GM19467 (cell line): ENCODE measurements at regions not wholly inside any gene's neighbourhood (a gene's known extent, or its start where the extent isn't known, plus 50 kb on each side); places are given as distances from the start of the nearest gene placed in this dataset.

Source experiments
- ATAC-seq: cut with Tn5 transposase; IDR thresholded peaks from one replicate; pipeline ENCODE4 v1.9.1; 2021; ENCODE audit warnings: mild to moderate bottlenecking, moderate library complexity; ENCODE audit not compliant: unreplicated experiment

DNA sequence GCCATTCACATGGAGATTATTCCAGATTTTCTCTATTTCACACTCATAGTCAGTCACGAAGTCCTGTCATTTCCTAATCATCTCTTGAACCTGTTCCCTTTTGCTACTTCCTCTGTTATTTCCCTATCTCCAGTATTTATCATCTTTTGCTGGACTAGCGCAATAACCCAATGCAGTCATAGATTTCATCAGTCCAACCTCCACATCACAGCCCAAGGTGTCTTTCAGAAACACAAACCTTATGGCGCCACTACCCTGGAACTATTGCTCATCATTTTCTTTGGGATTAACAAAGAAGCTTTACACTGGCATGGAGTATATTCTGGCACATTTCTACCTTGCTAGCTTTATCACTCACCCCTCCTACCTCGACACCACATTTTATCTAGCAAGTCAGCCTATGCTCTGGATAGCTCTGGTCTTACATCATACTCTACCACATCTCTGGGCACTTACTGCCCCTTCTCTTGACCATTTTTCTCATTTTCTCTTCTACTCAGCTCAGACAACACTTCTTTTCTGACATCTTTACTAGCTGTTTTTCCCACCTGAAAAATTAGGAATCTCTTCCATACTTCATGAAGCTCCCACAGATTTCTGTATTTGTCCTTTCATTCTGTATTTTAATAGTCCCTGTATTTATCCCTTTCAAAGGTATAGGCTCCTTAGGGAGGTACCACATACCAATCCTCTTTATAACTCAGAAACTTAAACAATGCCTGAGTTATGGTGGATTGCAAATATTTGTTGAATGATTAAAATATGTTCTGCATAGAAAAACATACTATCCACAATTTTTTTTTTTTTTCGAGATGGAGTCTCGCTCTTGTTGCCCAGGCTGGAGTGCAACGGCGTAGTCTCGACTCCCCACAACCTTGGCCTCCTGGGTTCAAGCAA lies 534.7 kb downstream of the KLF12 start:
- no peak for ATAC-seq

DNA sequence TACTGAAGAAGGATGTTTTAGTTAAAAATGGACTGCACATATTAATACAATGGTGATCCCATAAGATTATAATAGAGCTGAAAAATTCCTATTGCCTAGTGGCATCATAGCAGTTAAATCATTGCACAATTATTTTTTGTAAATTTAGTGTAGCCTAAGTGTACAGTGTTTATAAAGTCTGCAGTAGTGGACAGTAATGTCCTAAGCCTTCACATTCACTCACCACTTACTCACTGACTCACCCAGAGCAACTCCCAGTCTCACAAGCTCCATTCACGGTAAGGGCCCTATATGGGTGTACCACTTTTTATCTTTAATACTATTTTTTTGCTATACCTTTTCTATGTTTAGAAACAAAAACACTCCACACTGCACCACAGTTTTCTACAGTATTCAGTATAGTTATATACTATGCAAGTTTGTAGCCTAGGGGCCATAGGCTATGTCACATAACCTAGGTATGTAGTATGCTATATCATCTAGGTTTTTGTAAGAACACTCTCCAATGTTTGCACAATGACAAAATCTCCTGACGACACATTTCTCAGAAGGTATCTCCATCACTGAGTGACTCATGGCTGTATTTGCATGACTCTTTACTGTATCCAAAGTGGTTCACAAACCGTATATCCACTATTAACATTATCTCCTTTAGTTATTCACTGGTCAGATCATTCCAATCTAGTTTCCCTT lies 536.0 kb downstream of the KLF12 start:
- no peak for ATAC-seq

DNA sequence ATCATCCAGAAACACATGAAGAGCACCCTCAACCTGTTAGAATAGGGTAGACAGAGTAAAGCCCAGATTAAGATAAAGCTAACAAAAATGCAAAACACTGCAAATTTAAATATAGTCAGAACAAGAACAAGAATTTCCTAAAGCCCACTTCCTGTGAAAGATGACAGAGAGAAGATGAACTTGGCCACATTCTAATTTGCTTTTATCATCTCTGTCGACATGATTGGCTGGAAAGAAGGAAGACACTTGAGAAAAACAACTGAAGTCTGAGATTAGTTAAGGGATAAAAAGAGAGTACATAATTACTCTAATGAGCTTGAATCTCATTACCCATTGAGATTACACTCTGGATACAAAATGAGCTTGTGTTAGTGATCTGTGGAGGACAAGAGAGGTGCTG lies 537.6 kb downstream of the KLF5 start:
- no peak for ATAC-seq

DNA sequence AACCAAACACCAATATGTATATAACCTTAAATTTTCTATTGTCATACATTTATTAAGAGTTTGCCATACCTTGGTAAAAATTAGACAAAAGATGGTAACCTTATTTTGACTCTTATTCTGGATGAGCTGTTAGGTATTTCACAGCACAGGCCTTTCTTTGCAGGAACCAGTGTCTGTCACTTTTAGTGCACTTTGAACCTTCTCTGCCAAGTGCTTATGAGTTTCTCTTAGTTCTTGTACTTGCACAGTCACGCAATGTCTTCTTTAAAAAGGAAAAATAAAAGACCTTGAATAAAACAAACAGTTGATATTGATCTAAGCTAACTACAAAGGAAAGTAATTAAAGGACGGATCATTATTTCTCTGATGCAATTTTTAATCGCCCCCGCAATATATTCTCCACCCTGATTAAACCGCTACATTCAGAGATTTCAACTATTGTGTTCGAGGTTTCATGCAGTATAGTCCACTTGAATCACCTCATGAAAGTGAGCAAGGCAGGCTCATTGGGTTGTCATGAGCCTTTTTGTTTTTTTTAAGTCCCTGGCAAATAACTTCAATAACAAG lies 534.5 kb downstream of the KLF5 start:
- ATAC-seq, result no peak

DNA sequence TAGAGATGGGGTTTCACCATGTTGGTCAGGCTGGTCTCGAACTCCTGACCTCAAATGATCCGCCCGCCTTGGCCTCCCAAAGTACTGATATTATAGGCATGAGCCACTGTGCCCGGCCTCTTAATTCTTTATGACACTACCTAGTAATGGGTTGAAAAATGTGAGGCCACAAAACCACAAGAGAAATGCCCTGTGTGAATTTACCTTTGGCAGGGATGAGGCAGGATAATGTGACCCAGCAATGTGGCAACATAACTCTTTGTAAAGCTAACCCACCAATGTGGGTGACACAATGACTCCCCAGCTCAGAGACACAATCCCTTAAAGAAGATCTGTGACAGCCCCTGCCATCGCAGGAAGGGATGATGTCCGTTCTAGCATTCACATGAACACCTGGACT lies 533.1 kb downstream of the KLF5 start:
- ATAC-seq, result no peak

DNA sequence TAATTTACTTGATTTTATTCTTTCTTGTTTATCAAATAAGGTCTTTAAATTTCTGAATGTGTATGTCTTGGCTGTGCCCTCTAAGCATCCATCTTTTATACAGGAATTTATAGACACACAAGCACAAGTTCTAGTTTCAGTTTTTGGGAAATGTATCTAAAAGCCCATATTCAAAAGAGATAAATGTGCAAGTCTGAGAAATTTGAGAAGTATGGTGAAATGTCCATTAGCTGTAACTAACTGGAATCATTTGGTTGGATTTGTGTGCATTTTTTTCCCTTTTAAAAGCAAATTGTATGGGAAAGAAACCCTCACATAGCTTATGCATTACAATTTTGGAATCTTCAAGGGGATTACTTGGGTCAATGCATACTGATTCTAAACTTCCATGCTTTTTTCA lies 532.0 kb downstream of the KLF5 start:
- no peak for ATAC-seq

DNA sequence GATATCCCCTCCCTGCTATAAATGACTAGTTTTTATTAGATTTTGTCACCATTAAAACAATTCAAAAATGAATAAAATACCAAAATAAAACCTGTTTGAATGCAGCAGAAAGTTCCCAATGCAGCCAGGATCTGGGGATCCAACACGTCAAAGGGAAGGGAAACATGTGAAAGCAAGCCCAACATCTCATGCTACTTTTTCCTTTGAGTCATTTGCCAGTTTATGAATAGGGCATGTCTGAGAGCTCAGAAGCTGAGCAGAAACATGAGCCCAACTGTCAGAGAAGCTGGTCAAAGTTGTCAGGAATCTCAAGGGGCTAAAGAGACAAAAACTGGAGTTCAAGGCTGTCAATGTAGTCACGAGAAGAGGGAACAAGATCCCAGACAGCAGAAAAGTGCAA lies 526.4 kb downstream of the KLF5 start:
- ATAC-seq, result no peak

DNA sequence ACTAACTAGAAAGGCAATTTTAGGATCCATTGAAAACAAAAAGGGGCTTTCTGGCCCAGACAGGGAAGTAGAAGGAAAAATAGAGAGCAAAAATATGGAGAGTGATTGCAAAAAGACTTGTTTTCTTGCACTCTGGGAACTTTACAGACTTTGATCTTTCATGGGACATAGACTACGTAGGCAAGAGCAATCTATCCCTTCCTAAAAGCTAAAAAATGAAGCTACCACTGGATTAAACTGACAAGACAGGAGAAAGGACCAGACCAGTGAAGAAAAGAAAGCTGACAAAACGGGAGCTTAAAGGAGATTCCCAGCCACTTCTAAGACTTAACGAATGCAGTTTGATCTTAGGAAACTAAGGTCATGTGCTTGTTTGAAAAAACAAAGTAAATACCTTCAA lies 524.5 kb downstream of the KLF5 start:
- no peak for ATAC-seq

DNA sequence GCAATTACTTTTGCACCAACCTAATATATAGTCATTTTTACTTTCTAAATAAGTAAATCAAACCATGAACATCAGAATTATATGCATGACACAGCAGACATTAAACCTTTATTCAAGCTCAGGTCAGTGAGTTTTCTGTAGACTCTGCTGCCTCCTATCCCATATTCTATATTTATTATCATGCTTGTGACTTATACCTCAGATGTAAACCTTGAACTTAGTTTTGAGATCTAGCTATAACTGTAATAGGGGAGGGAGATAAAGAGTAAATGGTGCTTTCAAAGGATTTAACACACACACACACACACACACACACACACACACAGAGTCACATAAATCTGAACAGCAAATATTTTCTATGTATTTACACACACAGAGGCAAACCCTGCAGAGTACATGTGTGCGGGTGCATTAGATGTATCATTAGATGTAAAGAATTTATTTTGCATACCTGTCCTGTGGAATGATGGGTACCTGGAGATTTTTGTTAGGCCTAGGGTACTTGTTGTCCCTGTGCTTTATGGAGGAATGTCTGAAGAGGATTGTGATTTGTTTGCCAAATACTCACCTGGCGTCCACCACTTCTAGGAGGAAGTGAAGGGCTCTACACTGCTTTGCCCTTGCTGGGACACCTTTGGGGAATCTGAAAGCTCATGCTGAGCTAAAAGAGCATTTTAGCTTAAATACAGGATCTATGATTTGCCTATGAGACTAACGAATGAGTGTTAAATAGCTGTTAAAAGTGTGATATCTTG lies 521.9 kb downstream of the KLF5 start:
- no peak for ATAC-seq

DNA sequence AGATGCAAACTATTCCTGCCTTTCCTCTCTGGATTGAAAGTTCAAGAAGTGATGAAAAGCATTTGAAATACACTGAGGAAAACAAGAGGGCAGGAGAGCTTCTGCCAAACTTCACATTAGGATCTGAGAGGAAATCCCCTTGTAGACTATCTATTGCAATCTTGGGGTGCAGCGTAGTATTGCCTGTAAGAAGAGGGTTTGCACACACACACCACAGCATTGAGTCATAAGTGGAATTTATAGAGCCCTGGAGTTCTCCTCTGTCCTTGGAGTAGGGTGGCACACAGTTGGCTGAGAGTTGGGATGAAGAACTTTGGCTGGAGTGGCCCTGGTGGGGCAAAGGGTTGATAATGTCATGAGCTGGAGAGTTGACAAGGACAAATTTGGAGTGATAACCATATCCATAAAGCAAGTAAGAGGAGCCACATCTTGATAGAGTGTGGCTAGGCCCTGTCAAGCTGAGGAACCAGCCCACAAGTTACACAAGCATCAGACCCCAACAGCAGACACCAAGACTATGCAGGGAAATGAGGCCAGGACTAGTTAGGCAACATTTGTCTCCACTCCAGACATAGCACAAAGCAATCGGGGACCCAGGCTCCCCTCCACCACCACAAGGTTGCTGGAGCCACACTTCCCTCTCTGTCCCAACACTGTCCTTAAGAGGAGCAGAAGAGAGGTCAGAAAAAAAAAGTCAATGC lies 520.9 kb downstream of the KLF5 start:
- no peak for ATAC-seq

DNA sequence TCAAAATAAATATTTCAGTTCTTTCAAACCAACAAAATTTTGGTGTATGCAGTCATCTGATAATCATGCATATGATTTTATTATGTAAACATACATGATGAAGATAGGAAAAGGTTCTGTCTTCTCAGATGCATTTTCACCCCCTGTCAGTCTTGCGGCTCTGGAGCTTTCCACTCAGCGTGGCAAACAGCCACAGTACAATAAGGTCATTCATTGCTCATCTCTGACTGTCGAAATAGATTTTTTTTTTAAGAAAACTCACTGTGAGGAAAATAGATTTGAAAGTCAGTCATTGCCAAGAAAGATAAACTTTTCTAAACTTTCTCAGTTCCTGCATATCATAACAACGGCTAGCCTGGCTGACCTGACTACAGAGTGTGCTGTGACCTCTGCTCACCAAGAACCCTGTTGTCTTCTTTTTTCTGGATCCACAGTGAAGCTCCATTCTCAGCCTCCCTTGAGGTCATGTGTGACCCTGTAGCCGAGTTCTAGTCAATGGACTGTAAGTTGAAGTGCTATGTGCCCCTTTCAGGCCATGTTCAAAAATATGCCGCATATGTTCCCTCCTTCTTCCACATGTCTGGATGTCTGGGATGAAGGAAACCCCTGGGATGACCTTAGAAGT lies 519.6 kb downstream of the KLF5 start:
- ATAC-seq, result no peak

DNA sequence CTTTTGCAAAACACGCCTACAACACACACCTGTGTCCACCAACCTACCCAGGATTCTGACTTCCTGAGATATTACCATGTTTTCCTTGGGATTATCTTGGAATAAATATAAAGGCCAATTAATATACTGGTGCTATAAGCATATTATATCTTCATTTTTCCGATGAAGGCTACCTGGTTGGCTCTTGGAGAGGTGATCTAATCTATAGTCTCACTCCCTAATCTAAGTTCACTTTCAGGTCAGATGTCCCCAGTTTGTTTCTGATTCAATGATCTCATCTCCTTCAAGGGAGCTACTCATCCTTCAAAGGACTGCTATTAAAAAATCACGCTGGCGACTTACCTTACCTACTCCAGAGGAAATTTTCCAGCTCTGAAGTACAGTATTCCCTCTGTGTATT lies 517.5 kb downstream of the KLF5 start:
- ATAC-seq, result no peak

DNA sequence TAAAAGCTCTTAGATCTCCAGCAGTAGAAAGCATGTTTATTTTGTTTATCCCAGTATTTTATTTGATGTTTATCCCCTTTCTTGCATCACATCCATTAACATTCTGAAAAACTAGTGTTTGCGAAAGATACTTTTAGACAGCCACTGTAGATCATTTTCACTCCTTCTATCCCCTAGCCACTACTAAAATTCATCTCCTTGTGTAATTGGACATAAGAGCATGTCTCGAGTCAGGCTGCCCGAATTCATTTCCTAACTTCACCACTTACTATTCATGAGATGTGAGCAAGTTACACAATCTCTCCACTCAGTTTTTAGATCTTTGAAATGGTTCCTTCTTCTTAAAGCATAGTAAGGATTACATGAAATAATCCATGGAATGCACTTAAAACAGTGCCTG lies 514.0 kb downstream of the KLF5 start:
- ATAC-seq, result no peak

DNA sequence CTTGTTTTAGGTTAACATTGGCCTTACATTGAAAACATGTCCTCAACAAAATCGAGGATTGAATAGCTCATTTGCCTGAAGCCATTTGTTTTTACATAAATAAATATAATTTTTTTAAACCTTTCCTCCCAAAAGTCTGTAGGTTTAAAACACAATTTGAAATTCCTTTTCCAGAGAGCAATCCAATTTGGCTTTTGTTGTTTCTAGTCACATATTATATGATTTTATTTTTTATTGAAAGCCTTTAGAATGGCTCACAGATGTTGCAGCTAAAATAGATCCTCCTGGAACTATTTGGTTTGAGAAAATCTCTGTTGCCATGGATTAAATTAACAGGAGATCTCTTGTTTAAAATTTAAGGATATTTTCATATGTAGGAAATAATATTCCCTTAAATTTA lies 512.6 kb downstream of the KLF5 start:
- ATAC-seq, result no peak

DNA sequence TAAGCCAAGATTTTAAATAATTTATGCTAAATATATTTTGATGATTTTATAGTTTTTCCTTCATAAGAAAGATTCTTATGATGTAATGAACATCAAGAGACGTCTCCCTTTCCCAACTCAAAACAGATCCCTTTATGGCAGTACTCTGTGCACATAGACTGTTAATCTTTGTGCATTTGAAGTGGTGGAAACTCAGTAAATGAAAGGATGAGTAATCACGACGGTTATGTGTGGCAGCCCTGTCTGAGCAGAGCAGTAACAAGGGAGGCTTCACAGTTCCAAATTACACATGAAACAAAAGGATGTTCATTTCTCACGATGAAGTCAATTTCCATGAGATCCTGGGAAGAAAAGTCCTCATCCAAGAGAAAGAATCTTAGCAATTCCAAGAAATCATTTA lies 498.1 kb downstream of the KLF5 start:
- no peak for ATAC-seq

DNA sequence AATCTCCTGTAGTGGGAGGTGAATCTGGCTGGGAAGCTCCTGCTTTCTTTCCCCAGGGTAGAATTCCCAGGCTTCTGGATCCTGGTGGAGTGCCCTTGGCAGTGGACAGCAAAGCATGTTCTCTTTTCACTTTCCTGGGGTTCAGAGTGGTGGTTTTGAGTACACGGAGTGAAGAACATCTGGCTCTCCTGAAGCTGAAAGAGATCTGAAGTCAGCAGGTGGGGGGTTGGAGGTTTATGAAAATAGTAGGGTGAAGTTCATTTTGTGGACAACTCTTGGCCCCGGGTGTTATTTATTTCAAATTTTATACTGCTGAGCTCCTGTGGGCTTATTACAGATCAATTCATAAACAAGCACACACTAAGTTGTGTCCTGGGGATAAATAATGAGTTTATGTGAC lies 497.3 kb downstream of the KLF5 start:
- ATAC-seq, result no peak

DNA sequence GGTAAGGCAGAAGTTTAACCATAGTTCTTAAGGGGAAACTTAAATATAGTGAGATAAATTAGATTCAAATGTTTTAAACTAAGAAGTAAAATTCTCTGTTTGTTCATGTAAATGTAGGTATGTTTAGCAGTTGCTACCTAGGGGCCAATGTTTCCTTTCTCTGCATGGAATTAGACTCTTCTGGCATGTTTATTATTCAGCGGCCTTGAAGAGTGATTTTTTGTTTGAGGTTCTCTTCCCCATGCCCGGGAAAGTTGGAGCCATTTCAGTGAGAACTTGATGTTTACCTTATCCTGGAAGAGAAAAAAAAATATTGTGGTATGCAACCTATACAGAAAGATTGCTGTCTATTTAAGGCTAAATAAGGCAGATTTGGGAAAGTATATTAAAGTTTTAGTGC lies 492.9 kb downstream of the KLF5 start:
- no peak for ATAC-seq

DNA sequence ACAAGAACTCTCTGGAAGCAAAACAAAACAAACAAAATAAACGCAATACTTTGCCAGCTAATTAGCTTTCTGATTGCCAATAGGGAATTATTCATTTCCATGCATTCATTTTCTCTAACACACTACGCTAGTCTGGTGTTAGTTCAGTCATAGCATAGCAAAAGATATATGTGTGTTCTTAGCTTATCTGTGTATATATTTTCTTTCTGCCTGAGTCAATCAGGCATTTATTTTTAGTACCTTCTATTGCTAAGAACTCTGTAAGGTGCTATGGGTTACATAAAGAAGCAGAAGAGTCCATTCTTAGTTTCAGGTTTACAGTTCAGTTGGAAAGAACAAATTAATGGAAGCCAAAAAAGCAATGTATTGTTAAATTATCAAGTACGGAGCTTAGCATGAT lies 490.9 kb downstream of the KLF5 start:
- ATAC-seq, result no peak

DNA sequence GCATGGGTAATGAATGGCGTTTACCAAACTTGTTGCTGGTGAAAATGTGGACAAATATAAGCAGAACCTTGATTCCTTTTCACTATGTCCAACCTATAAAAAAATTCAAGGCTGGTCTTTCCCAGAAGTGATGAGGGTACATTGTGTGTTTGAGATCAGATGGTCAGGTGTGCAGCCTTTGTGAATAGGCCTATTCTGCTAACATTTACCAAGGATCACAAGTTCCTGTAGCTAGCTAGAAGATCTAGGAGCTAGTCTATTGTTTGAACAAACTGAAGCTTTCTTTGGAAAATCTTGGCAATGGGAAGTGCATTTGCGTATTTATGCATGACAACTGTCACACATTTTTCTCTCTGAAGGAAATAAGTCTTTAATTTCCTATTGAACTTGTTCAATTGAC lies 489.6 kb downstream of the KLF5 start:
- no peak for ATAC-seq

DNA sequence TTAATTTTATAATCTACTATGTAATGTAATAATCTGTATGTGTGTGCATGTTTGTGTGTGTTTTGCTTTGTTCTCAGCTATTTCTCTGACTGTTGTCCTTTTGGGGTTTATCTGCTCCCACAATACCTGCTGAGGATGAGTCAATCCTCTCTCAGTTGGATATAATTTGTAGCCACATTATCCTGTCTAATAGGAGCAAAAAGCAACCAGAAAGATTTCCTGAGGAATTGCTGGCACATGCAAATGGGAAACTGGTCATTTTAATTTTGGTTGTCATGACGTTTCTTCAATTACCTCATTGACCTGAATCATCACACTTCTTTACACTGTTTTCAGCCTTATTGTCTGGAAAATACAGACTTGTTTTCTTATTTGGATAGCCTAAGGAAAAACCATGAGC lies 488.4 kb downstream of the KLF5 start:
- no peak for ATAC-seq
